ENCODE measurements at regions not wholly inside any gene's neighbourhood (a gene's known extent, or its start where the extent isn't known, plus 50 kb on each side); places are given as distances from the start of the nearest gene placed in this dataset.
"Not testable (repeated sequence)": the region's sequence is repeated elsewhere in the genome, so short reads cannot be mapped to it uniquely, and the experiment has no call there.

DNA sequence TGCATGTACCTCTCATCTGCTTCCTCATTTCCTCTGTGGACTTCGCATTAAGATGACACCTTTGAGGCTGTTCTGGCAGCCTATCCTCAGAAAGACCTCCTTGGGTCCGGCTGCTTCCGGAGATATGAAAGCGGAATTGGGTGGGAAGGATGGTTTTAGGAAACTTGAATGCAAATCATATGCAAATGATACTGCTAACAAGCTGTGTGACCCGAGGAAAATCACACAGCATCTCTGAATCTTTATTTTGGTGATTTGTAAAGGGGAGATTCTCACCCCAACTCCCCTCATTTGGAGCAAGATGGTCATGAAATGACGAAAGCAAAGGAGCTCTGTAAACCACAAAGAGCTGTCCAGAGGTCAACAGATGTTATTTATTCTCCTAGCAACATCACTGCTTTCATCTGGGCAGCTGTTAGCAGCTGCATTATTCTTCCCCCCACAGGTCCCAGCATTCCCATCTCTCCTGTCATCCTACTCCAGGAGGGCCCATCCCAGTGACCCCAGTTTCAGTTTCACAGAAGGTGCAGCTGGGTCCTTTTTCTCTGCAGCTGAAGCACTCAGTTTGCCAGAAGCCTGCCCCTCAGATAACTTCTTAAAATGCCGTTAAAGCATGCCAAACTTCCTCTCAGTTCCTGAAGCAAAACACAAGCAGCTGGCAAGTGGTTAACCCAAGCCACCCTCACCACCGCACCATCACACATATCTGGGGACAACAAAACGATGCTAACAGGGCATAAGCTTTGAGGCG, 269.5 kb downstream of the SEC61B start:
- H3K4me3 ChIP-seq (replicated peaks in 1 of 2; ENCODE audit: low read depth in 2 of 2, low read length in 2 of 2), result no peak overlapping the region
- TF ChIP-seq, protein P1, sequence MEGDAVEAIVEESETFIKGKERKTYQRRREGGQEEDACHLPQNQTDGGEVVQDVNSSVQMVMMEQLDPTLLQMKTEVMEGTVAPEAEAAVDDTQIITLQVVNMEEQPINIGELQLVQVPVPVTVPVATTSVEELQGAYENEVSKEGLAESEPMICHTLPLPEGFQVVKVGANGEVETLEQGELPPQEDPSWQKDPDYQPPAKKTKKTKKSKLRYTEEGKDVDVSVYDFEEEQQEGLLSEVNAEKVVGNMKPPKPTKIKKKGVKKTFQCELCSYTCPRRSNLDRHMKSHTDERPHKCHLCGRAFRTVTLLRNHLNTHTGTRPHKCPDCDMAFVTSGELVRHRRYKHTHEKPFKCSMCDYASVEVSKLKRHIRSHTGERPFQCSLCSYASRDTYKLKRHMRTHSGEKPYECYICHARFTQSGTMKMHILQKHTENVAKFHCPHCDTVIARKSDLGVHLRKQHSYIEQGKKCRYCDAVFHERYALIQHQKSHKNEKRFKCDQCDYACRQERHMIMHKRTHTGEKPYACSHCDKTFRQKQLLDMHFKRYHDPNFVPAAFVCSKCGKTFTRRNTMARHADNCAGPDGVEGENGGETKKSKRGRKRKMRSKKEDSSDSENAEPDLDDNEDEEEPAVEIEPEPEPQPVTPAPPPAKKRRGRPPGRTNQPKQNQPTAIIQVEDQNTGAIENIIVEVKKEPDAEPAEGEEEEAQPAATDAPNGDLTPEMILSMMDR (IDR thresholded peaks at IDR 0.05; ENCODE audit: low read depth, low read length), result no peak
- DNase-seq (ENCODE audit: low read depth in 2 of 2), result peak in 1 of 2 donors; percentile 9

DNA sequence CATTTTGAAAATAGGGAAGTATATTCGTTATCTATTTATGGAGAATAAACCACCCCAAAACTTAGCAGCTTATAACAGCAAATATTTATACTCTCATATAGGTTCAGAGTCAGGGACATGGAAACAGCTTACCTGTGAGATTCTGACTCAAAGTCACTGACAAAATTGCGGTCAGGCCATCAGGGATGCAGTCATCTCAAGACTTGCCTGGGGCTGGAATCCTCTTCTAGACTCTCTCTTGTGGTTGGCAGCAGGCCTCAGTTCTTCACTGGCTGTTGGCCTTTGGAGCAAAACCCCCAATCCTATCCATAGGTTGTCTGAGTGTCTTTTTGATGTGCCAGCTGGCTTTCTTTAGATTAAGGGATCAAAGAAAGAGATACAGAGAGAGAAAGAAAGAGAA, 275.6 kb downstream of the SEC61B start:
- no peak for DNase-seq (ENCODE audit: low read depth in 2 of 2)
- TF ChIP-seq, protein P1 (IDR thresholded peaks at IDR 0.05; ENCODE audit: low read depth, low read length), result no peak
- no peak overlapping the region for H3K4me3 ChIP-seq (replicated peaks in 1 of 2; ENCODE audit: low read depth in 2 of 2, low read length in 2 of 2)

DNA sequence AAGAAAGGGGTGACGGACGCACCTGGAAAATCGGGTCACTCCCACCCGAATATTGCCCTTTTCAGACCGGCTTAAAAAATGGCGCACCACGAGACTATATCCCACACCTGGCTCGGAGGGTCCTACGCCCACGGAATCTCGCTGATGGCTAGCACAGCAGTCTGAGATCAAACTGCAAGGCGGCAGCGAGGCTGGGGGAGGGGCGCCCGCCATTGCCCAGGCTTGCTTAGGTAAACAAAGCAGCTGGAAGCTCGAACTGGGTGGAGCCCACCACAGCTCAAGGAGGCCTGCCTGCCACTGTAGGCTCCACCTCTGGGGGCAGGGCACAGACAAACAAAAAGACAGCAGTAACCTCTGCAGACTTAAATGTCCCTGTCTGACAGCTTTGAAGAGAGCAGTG, 276.9 kb downstream of the SEC61B start:
- H3K4me3 ChIP-seq (replicated peaks in 1 of 2; ENCODE audit: low read depth in 2 of 2, low read length in 2 of 2); DNase-seq (ENCODE audit: low read depth in 2 of 2): not testable (repeated sequence)

DNA sequence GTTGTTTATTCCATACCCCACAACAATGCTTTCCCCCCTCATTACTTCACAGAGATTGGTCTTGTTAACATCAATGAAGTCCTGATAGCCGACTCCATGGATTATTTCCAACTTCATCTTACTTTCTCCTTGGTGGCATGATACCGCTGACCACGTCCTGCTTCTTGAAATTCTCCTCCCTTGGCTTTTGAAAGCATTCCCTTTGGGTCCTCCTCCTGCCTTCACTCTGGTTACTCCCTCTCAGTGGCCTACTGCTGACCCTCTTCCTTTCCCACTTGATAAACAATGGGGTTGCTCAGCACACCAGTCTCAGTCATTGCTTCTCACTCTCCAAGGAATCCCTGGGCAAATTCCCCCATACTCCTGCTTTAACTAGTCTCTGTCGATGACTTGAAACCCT, 283.9 kb downstream of the SEC61B start:
- no peak for DNase-seq (ENCODE audit: low read depth in 2 of 2)
- no peak overlapping the region for H3K4me3 ChIP-seq (replicated peaks in 1 of 2; ENCODE audit: low read depth in 2 of 2, low read length in 2 of 2)
- TF ChIP-seq, protein P1 (IDR thresholded peaks at IDR 0.05; ENCODE audit: low read depth, low read length), result no peak

DNA sequence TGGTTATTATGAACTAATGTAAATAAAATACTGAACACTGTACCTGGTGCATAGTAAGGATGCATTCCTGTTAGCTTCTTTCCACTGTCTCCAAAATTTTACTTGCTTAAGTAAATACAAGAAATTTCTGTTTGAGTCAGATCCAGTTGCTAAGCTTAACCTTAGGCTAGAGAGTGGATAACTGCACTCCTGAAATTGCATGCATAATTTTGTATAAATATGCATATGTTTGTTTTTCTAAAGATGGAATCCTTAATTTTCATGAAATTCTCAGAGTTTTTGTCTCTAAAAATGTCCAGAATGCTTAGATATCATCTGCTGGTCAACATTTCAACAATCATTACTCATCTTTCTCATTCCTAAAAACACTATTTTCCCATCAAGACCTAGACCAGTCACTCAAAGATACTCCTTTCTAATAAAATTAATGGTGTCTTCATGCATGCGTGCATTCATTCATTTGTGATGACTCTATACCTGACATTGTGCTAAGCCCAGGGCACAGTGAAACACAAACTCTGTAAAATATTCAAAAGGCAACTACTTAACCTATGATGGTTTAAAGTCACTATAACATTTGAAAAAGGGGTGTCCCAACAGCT, 284.8 kb downstream of the SEC61B start:
- H3K4me3 ChIP-seq (replicated peaks in 1 of 2; ENCODE audit: low read depth in 2 of 2, low read length in 2 of 2), result no peak overlapping the region
- TF ChIP-seq, protein P1 (IDR thresholded peaks at IDR 0.05; ENCODE audit: low read depth, low read length), result no peak
- DNase-seq (ENCODE audit: low read depth in 2 of 2), result no peak

DNA sequence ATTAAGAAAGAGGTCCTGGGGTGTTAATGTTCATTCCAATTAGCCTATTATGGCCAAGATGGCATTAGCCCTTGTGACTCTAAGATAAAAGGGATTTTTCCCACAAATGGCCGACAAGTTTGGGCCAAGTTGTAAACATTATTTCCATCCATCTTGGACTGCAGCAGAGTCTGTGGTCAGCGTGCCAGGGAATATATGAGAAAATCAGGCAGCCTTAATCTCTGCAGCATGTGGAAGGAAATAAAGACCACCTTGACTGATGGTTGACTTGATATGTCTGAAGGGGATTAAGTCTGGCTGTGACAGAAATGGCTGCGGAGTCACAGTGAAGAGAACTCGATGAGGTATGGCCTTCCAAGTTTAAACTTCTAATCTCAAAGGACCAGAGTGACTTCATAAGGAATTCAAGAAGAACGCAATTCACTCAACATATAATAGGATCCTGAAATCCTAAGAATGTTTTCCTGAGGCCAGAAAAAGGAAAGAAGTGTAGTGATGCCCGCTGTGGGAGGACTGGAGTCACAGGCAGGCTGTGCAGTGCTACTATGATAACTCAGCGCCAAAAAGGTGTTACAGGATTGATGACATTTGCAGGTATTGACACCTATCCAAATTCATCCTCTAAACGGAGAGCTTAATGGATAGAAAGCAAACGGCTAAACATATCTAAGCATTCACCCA, 287.1 kb downstream of the SEC61B start:
- no peak for DNase-seq (ENCODE audit: low read depth in 2 of 2)
- TF ChIP-seq, protein P1 (IDR thresholded peaks at IDR 0.05; ENCODE audit: low read depth, low read length), result no peak
- no peak overlapping the region for H3K4me3 ChIP-seq (replicated peaks in 1 of 2; ENCODE audit: low read depth in 2 of 2, low read length in 2 of 2)

DNA sequence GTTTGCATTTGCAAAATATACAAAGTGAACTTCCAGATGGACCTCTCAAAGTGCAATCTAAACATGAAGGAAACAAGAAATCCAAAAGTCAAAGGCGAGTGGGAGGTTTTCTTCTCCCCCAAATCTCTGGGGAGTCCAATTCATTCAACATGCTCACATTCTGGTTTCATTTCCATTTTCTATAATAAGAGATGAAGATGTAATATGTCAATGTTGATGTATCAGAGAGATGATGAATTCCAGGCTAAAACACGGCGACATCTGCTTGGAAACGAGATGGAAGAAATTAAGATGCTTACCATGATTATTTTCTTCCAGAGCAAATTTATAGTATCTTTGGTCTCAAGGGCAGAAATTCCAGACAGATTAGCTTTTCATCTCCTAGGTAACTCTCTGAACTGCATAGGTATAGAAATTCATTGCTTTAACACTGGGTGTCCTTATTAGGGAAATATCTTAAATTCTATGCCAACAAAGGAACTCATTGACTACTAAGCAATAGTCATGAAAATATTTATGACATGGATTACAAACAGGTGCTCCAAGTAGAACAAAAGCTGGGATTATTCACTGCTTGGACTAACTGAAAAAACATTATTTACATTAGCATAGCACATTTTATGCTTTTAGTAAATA, 287.9 kb downstream of the SEC61B start:
- no peak for DNase-seq (ENCODE audit: low read depth in 2 of 2)
- TF ChIP-seq, protein P1 (IDR thresholded peaks at IDR 0.05; ENCODE audit: low read depth, low read length), result no peak
- H3K4me3 ChIP-seq (replicated peaks in 1 of 2; ENCODE audit: low read depth in 2 of 2, low read length in 2 of 2), result no peak overlapping the region
